CD14-positive monocyte (primary cell): ENCODE measurements at regions not wholly inside any gene's neighbourhood (a gene's known extent, or its start where the extent isn't known, plus 50 kb on each side); places are given as distances from the start of the nearest gene placed in this dataset.

ENCODE experiments used
- DNase-seq, 3 donors: peaks; one replicate each; pipeline ENCODE4 v3.0.0-alpha.2; 2011 to 2022
- H2AFZ ChIP-seq: 2 replicates; pipeline ENCODE4 v1.6.0; 2012; ENCODE audit warnings: mild to moderate bottlenecking, low read depth, low read length, inconsistent platforms; ENCODE audit not compliant: insufficient read depth, poor library complexity, severe bottlenecking
- H3K27ac ChIP-seq, 2 donors: 1 replicate in 1 of 2; 2 replicates in 1 of 2; pipeline ENCODE4 v1.5.1; 2012 to 2013; ENCODE audit warnings: low read length in 2 of 2, control low read depth in 1 of 2, inconsistent platforms in 1 of 2, low read depth in 1 of 2, mild to moderate bottlenecking in 1 of 2
- H3K27me3 ChIP-seq, 2 donors: one replicate each; pipeline versions ENCODE4 v1.6.0 to v1.6.1; 2011 to 2013; ENCODE audit warnings: low read length in 2 of 2; ENCODE audit not compliant: control insufficient read depth in 2 of 2, insufficient read depth in 2 of 2
- H3K36me3 ChIP-seq, 2 donors: replicated peaks in 1 of 2; 1 replicate in 1 of 2; 2 replicates in 1 of 2; pipeline versions ENCODE4 v1.5.1 to v1.6.1; 2012 to 2013; ENCODE audit warnings: low read length in 2 of 2, control low read depth in 1 of 2, inconsistent platforms in 1 of 2, mild to moderate bottlenecking in 1 of 2; ENCODE audit not compliant: insufficient read depth in 2 of 2, control insufficient read depth in 1 of 2
- H3K4me1 ChIP-seq, 2 donors: 1 replicate in 1 of 2; 2 replicates in 1 of 2; pipeline versions ENCODE4 v1.5.1 to v1.6.1; 2012 to 2013; ENCODE audit warnings: low read length in 2 of 2, control low read depth in 1 of 2, inconsistent platforms in 1 of 2, mild to moderate bottlenecking in 1 of 2, moderate library complexity in 1 of 2; ENCODE audit not compliant: insufficient read depth in 2 of 2, control insufficient read depth in 1 of 2
- H3K4me2 ChIP-seq: replicated peaks from 2 replicates; pipeline ENCODE3; 2012; ENCODE audit warnings: low read length, moderate library complexity, mild to moderate bottlenecking; ENCODE audit not compliant: poor library complexity, severe bottlenecking; ENCODE audit errors: extremely low read depth
- H3K4me3 ChIP-seq, 3 experiments: fragments of 200-600 bp in 1 of 3; sonication (generic) in 1 of 3; replicated peaks in 1 of 3; 1 replicate in 2 of 3; 2 replicates in 1 of 3; pipeline ENCODE4 v1.5.1; 2011 to 2013; ENCODE audit warnings: low read length in 3 of 3, mild to moderate bottlenecking in 3 of 3, control low read depth in 2 of 3, low read depth in 2 of 3, inconsistent platforms in 1 of 3, moderate library complexity in 1 of 3
- H3K79me2 ChIP-seq: 2 replicates; pipeline ENCODE4 v1.6.0; 2012; ENCODE audit warnings: mild to moderate bottlenecking, control low read depth, inconsistent platforms, low read length, moderate library complexity; ENCODE audit not compliant: insufficient read depth
- H3K9ac ChIP-seq: 2 replicates; pipeline ENCODE4 v1.6.0; 2017; ENCODE audit warnings: low read length, mild to moderate bottlenecking; ENCODE audit not compliant: insufficient read depth, poor library complexity, severe bottlenecking
- H3K9me3 ChIP-seq, 2 donors: replicated peaks in 1 of 2; 1 replicate in 1 of 2; 2 replicates in 1 of 2; pipeline versions ENCODE4 v1.5.1 to v1.6.1; 2012 to 2013; ENCODE audit warnings: low read length in 2 of 2, control low read depth in 1 of 2; ENCODE audit not compliant: control insufficient read depth in 1 of 2, insufficient read depth in 1 of 2
- H4K20me1 ChIP-seq: 2 replicates; pipeline ENCODE4 v1.6.0; 2012; ENCODE audit warnings: mild to moderate bottlenecking, low read length, control low read depth, moderate library complexity; ENCODE audit not compliant: insufficient read depth
- H3K27ac Mint-ChIP-seq, 7 donors: one replicate each; pipeline ENCODE4 v1.8.0; 2020; ENCODE audit warnings: mild to moderate bottlenecking in 7 of 7, mixed read lengths in 7 of 7, moderate library complexity in 6 of 7, inconsistent platforms in 2 of 7
- H3K27me3 Mint-ChIP-seq, 3 donors: one replicate each; pipeline ENCODE4 v1.8.0; 2021 to 2022; ENCODE audit warnings: low read depth in 3 of 3, mild to moderate bottlenecking in 3 of 3, mixed read lengths in 3 of 3, moderate library complexity in 3 of 3, inconsistent platforms in 1 of 3
- H3K36me3 Mint-ChIP-seq, 2 donors: one replicate each; pipeline ENCODE4 v1.8.0; 2020; ENCODE audit warnings: mixed read lengths in 2 of 2, inconsistent platforms in 1 of 2, mild to moderate bottlenecking in 1 of 2
- H3K4me1 Mint-ChIP-seq: one replicate; pipeline ENCODE4 v1.8.0; 2020; ENCODE audit warnings: mild to moderate bottlenecking, mixed read lengths
- H3K4me3 Mint-ChIP-seq, 2 donors: one replicate each; pipeline ENCODE4 v1.8.0; 2020; ENCODE audit warnings: mild to moderate bottlenecking in 2 of 2, mixed read lengths in 2 of 2, moderate library complexity in 1 of 2
- H3K9me3 Mint-ChIP-seq, 7 donors: one replicate each; pipeline ENCODE4 v1.8.0; 2020 to 2022; ENCODE audit warnings: mixed read lengths in 7 of 7, mild to moderate bottlenecking in 6 of 7, moderate library complexity in 6 of 7, inconsistent platforms in 2 of 7
- CTCF ChIP-seq: fragments of 200-600 bp; IDR thresholded peaks from one replicate; pipeline ENCODE4 v1.8.0; 2022; ENCODE audit warnings: antibody characterized with exemption, mild to moderate bottlenecking
- WGBS: methylation state at CpG from one replicate; pipeline ENCODE4 v1.1.5; 2013; ENCODE audit warnings: missing lambda C conversion rate; ENCODE audit not compliant: insufficient coverage; 5-methylcytosine and 5-hydroxymethylcytosine counted together
- intact Hi-C, 2 donors: fragments of 100-400 bp; cut with micrococcal nuclease; formaldehyde crosslinking; loops; one replicate each; pipeline versions ENCODE4 v1.15.0 to v1.15.1; 2023

GRCh38 chr1:199302554-199302953, 663.7 kb downstream of the PTPRC start:
- Histone ChIP-seq H3K79me2 (no peaks in the 10 kb centered on the region), H3K36me3 (no peaks in the 10 kb centered on the region), H3K4me2 (no peak overlapping the region), H3K4me1 (no peaks in the 10 kb centered on the region), H3K27me3 (no peaks in the 10 kb centered on the region), H3K27ac (no peak overlapping the region), H4K20me1 (no peaks in the 10 kb centered on the region), H3K4me3 (no peak overlapping the region), H3K9ac (no peak overlapping the region), H3K9me3 (no peaks in the 10 kb centered on the region), H2AFZ (no peak overlapping the region)
- Mint-ChIP-seq H3K4me1 (no peaks in the 10 kb centered on the region), H3K36me3 (no peaks in the 10 kb centered on the region), H3K9me3 (no peaks in the 10 kb centered on the region), H3K4me3 (no peak overlapping the region), H3K27me3 (no peaks in the 10 kb centered on the region), H3K27ac (no peak overlapping the region)
- DNase-seq, result no peak
- intact Hi-C loops, result no loop called here
- no peak for TF ChIP-seq CTCF

DNA sequence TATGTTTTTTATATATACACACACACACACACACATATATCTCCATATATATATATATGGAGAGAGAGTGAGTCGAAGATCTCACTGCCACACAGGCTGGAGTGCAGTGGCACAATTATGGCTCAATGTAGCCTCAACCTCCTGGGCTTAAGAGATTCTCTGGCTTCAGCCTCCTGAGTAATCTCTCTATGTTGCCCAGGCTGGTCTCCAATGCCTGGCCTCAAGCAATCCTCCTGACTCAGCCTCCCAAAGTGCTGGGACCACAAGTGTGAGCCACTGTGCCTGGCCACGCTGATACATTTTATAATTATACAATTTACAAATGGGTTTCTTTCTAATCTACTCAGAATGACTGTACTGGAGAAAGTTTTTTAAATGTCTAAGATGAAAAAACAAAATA, 664.2 kb downstream of the PTPRC start:
- Histone ChIP-seq H3K27me3 (no peaks in the 10 kb centered on the region), H2AFZ (no peak overlapping the region), H3K36me3 (no peaks in the 10 kb centered on the region), H4K20me1 (no peaks in the 10 kb centered on the region), H3K27ac (no peak overlapping the region), H3K79me2 (no peaks in the 10 kb centered on the region), H3K4me2 (no peak overlapping the region), H3K9ac (no peak overlapping the region), H3K4me1 (no peaks in the 10 kb centered on the region), H3K4me3 (no peak overlapping the region), H3K9me3 (no peaks in the 10 kb centered on the region)
- no peak for TF ChIP-seq CTCF
- no CpG with 5 or more reads among the region's 2 CpGs for WGBS
- Mint-ChIP-seq H3K36me3 (no peaks in the 10 kb centered on the region), H3K27ac (no peak overlapping the region), H3K4me1 (no peaks in the 10 kb centered on the region), H3K27me3 (no peaks in the 10 kb centered on the region), H3K4me3 (no peak overlapping the region), H3K9me3 (no peaks in the 10 kb centered on the region)
- DNase-seq, result no peak
- intact Hi-C loops, result no loop called here
